Upper lobe of right lung (tissue), 1 donor: ENCODE measurements at regions not wholly inside any gene's neighbourhood (a gene's known extent, or its start where the extent isn't known, plus 50 kb on each side); places are given as distances from the start of the nearest gene placed in this dataset.

Experiments used
- ATAC-seq: fragments of 200-7000 bp; cut with Tn5 transposase; one replicate; pipeline ENCODE4 v1.9.1; 2020; ENCODE audit warnings: mild to moderate bottlenecking, moderate library complexity
- DNase-seq: peaks from one replicate; pipeline ENCODE4 v3.0.0-alpha.2; 2020
- H3K27ac ChIP-seq: fragments of 200-600 bp; one replicate; pipeline ENCODE4 v1.8.0; 2022
- H3K27me3 ChIP-seq: fragments of 200-600 bp; one replicate; pipeline ENCODE4 v1.8.0; 2022; ENCODE audit warnings: mild to moderate bottlenecking
- H3K36me3 ChIP-seq: fragments of 200-600 bp; one replicate; pipeline ENCODE4 v1.8.0; 2022
- H3K4me1 ChIP-seq: fragments of 200-600 bp; one replicate; pipeline ENCODE4 v1.8.0; 2022
- H3K4me3 ChIP-seq: fragments of 200-600 bp; one replicate; pipeline ENCODE4 v1.8.0; 2022; ENCODE audit warnings: mild to moderate bottlenecking
- H3K9me3 ChIP-seq: fragments of 200-600 bp; one replicate; pipeline ENCODE4 v1.8.0; 2022
- CTCF ChIP-seq: fragments of 200-600 bp; IDR thresholded peaks from one replicate; pipeline ENCODE4 v1.8.0; 2022; ENCODE audit warnings: antibody characterized with exemption
- intact Hi-C: fragments of 100-400 bp; cut with DNase I; formaldehyde crosslinking; loops from one replicate; pipeline ENCODE4 v1.11.0; 2022
- donor health status: DM: no; HTN: yes; CAD: no; lungs with severe emphysema.

DNA sequence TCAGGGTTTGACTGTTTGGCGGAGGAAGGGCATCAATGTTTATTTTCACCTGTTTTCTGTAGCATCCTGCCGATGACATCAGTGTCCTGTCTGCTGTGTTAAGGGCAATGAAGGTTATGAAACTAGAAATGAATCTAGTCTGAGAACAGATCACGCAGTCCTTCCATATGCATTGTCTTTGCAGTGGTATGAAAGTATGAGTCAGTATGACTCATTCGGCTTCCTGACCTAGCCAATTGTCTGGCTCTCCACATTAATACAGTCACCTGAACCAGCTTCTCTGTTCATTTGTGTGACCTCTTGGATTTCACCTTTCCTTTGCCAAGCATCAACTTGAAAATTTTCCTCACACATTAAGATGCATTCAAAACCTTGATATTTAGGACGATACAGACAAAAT, 353.8 kb downstream of the RND3 start:
- DNase-seq (no peak), ATAC-seq (no peak)
- Histone ChIP-seq H3K4me1 (no peaks in the 10 kb centered on the region), H3K4me3 (no peak overlapping the region), H3K27me3 (no peaks in the 10 kb centered on the region), H3K9me3 (no peaks in the 10 kb centered on the region), H3K36me3 (no peaks in the 10 kb centered on the region), H3K27ac (no peak overlapping the region)
- no peak for TF ChIP-seq CTCF
- intact Hi-C loops: no loop called here

- no peaks in the 10 kb centered on the region for H3K9me3 ChIP-seq
- intact Hi-C loops: no loop called here
- H3K27me3 ChIP-seq: no peaks in the 10 kb centered on the region
- no peak for DNase-seq
- H3K36me3 ChIP-seq: no peaks in the 10 kb centered on the region
- no peak overlapping the region for H3K27ac ChIP-seq
- H3K4me3 ChIP-seq: no peak overlapping the region
- no peak for TF ChIP-seq CTCF
- ATAC-seq: no peak
- no peaks in the 10 kb centered on the region for H3K4me1 ChIP-seq
These were observed 357.4 kb downstream of the RND3 start for GRCh38 chr2:150129921-150130575.

- H3K4me3 ChIP-seq: no peak overlapping the region
- H3K27ac ChIP-seq: no peak overlapping the region
- DNase-seq (no peak), ATAC-seq (no peak)
- H3K36me3 ChIP-seq: no peaks in the 10 kb centered on the region
- no peaks in the 10 kb centered on the region for H3K9me3 ChIP-seq
- no peaks in the 10 kb centered on the region for H3K27me3 ChIP-seq
- H3K4me1 ChIP-seq: no peaks in the 10 kb centered on the region
- no peak for TF ChIP-seq CTCF
- intact Hi-C loops: no loop called here
These were observed 359.5 kb downstream of the RND3 start for GRCh38 chr2:150127995-150128394.

DNA sequence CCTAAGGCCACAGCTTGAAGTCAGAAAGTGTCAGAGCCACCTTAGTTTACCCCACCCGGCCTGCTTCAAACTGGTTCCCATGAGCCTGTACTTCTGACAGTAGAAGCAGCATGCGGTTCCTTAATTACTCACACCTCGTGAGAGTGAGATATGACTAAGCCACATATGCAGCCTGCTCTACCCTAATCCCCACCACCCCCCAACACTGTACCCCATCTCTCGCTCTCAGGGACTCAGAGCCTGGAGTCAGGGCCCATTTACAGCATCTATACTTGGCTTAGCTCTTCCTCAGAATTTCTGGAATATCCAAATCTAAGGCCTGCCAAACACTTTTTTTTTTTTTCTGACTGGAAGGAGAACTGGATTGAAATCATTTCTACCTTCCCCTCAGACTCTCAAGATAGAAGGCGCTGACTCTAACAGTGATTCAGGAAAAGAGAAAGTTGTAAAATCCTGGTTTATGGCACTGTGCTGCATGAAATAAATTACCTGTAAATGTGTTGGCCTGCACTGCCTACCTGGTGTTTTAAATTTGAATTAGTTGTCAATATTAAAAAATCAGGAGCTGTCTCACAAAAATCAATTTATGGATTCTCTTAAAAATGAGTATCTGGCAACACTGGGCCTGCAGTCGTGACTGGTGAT, 360.0 kb downstream of the RND3 start:
- no peaks in the 10 kb centered on the region for H3K9me3 ChIP-seq
- H3K4me1 ChIP-seq: no peaks in the 10 kb centered on the region
- no peak for ATAC-seq
- no peaks in the 10 kb centered on the region for H3K27me3 ChIP-seq
- intact Hi-C loops: no loop called here
- TF ChIP-seq CTCF: no peak
- H3K4me3 ChIP-seq: no peak overlapping the region
- no peak overlapping the region for H3K27ac ChIP-seq
- H3K36me3 ChIP-seq: no peaks in the 10 kb centered on the region
- DNase-seq: no peak

DNA sequence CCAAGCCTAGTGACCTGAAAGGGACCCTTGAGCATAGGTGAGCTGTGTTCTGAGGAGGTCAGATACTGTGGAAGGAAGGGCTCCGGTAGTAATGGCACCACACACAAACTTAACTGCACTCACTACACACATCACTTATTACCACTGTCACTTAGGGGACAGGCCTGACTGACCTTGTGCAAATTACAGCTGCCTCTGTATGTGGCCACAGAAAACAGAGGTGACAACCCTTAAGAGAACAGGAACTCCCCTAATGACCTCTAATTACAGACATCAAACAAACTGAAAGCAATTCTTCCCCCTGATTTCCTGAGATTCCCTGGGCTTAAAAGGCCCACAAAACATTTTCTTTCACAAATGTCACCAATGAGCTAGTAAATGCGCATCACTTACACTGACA, 360.6 kb downstream of the RND3 start:
- Histone ChIP-seq H3K9me3 (no peaks in the 10 kb centered on the region), H3K36me3 (no peaks in the 10 kb centered on the region), H3K27ac (no peak overlapping the region), H3K4me3 (no peak overlapping the region), H3K4me1 (no peaks in the 10 kb centered on the region), H3K27me3 (no peaks in the 10 kb centered on the region)
- ATAC-seq (no peak), DNase-seq (no peak)
- no peak for TF ChIP-seq CTCF
- intact Hi-C loops: no loop called here
